CD4-positive, alpha-beta T cell treated with Interleukin-12 subunit alpha and Interleukin-12 subunit beta, for 1 hour (primary cell): ENCODE measurements at regions not wholly inside any gene's neighbourhood (a gene's known extent, or its start where the extent isn't known, plus 50 kb on each side); places are given as distances from the start of the nearest gene placed in this dataset.
"Not testable (repeated sequence)": the region's sequence is repeated elsewhere in the genome, so short reads cannot be mapped to it uniquely, and the experiment has no call there.

ENCODE experiments used
- DNase-seq: peaks from one replicate; pipeline ENCODE4 v3.0.0-alpha.2; 2020

DNA sequence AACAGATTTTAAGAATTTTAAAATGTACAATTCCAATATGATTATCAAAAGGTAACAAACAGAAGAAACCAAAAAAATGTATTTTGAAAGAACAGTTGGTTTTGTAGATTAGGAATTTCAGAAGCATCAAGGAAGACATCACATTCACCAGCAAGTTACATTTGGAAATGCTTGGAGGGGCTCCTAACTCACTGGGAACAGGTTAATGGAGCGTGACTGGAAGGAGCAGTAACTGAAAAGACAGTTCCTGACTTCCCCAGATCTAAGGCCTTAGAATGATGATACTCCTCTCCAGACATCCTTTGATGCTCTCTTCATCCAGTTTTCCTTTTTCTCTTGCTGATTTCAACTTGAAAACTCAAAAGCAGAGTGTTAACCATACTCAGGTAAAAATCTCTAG, 220.0 kb upstream of the EGLN3 start:
- no peak for DNase-seq

DNA sequence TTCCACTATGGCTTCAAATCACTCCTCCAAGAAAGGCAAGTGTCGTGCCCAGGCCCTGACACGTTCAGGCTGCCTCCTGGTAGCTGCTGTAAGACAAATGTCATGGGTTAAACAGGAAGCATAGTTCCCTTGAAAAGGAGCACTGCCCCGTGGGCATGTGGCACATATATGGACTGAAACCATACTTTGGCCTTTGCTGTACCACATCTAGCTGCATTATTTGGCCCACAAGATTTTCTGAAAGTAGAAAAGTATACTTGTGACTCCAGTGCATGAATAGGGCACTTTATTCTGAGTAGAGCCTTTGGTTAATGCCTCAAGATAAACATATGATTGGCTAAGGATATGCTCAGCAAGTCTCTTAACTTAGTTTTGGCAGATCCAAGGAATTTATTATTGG, 218.7 kb upstream of the EGLN3 start:
- no peak for DNase-seq

- DNase-seq, result no peak
Observed at GRCh38 chr14:34168656-34169055, 217.8 kb upstream of the EGLN3 start.

- DNase-seq, result no peak
Observed at GRCh38 chr14:34165847-34166350, 215.0 kb upstream of the EGLN3 start.

DNA sequence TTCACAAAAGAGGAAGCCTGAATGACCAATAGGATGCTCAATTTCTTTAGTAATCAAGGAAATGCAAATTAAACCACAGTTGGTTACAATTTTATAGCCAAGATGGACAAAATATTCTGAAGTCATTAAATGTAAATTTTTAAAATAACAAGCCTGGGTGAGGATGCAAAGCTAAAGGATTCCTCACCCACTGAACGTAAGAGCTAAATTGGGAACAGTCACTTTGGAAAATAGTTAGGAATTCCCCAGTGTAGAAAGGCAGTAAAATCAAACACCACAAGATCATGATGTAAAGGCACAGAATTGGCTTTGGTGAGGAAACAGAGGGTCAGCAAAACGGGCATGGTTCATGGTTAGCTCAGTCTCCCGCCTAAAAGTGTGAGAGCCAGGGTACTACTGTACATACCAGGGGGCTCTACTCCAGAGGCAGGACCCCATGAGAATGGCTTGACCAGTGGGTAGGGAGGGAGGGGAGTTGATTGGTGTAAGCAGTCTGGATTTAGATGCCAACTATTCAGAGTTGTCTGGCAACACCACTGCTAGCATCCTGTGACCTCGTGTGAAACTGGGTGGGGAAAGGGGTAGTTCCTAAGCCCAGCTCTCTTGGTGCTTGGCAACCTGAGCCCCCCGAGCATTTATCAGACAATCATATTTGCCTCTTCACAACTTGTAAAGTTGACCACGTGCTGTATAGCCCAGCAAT, 213.4 kb upstream of the EGLN3 start:
- no peak for DNase-seq

GRCh38 chr14:34161351-34162082, 210.6 kb upstream of the EGLN3 start:
- DNase-seq, result peak; percentile 5

DNA sequence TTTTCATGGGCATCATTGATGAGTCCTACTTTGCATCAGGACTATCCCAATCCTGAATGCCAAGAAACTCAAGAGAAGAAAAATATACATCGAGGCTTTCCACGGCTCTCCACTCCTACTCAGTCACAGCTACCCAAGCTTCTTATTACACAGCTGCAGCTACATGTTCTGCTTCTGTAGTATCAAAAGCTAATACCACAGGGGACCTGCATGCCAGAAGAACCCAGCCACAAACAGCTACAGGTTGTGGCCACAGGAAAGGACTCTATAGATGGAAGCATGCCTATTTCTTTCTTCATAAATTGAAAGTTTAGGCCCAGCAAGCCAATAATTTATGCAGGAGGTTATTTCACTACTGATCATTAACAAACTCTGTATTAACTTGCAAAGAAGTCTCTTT, 209.7 kb upstream of the EGLN3 start:
- no peak for DNase-seq

- DNase-seq, result no peak
Observed at GRCh38 chr14:34157651-34158050, 206.8 kb upstream of the EGLN3 start.

GRCh38 chr14:34147461-34147860, 196.6 kb upstream of the EGLN3 start:
- no peak for DNase-seq

- not testable (repeated sequence) for DNase-seq
Observed at GRCh38 chr14:34140127-34140526, 189.3 kb upstream of the EGLN3 start.

DNA sequence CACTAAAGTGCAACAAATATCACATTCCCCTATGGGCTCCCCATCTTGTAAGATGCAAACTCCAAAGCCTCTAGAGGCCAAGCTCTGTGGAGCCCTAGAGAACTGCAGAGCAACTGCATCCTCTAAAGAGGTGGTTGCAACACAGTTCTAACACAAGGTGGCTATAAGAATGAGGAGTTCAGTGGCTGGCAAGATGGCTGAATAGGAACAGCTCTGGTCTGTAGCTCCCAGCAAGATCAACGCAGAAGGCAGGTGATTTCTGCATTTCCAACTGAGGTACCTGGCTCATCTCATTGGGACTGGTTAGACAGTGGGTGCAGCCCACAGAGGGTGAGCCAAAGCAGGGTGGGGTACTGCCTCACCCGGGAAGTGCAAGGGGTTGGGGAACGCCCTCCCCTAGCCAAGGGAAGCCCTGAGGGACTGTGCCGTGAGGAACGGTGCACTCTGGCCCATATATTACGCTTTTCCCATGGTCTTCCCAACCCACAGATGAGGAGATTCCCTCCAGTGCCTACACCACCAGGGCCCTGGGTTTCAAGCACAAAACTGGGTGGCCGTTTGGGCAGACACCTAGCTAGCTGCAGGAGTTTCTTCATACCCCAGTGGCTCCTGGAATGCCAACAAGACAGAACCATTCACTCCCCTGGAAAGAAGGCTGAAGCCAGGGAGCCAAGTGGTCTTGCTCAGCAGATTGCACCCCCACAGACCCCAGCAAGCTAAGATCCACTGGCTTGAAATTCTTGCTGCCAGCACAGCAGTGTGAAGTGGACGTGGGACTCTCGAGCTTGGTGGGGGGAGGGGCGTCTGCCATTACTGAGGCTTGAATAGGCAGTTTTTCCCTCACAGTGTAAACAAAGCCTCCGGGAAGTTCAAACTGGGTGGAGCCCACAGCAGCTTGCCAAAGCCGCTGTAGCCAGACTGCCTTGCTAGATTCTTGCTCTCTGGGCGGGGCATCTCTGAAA, 188.6 kb upstream of the EGLN3 start:
- DNase-seq, result not testable (repeated sequence)

- DNase-seq, result no peak
Observed at GRCh38 chr14:34138175-34138574, 187.3 kb upstream of the EGLN3 start.

DNA sequence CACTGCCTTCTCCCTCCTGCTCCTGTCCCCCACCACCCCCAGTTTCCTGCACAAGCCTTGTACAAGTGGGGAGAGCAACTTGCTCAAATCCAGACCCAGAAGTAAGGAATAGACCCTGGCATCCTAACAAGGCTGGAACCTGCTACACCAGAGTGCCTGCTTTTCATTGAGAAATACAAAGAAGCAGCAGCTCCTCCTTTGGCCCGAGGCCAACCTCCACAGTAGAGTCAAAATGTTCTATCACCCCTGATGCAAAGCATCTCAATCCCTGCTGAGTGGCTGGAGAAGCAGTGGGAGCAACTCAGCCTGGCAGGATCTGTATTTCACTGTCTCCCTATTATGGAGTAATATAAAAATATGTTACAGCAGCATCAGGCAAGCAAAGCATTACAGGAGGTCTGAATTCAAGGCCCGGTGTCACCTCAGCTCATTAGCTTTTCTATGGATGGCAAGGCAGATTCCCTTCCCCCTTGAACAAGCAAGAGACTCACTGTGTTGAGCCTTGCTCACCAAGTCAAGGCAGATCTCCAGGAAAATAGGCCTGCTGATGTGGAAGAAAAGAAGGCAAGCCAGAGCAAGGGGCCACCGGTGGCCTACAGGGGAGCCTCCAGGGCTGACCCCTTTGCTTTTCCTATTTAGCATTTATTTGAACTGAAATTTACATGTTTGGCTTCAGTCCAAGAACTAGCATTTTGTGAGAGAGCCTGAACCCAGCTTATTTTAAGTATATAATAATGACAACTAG, 186.3 kb upstream of the EGLN3 start:
- no peak for DNase-seq

GRCh38 chr14:34135492-34135891, 184.6 kb upstream of the EGLN3 start:
- DNase-seq, result no peak

GRCh38 chr14:34134484-34134883, 183.6 kb upstream of the EGLN3 start:
- DNase-seq, result no peak

DNA sequence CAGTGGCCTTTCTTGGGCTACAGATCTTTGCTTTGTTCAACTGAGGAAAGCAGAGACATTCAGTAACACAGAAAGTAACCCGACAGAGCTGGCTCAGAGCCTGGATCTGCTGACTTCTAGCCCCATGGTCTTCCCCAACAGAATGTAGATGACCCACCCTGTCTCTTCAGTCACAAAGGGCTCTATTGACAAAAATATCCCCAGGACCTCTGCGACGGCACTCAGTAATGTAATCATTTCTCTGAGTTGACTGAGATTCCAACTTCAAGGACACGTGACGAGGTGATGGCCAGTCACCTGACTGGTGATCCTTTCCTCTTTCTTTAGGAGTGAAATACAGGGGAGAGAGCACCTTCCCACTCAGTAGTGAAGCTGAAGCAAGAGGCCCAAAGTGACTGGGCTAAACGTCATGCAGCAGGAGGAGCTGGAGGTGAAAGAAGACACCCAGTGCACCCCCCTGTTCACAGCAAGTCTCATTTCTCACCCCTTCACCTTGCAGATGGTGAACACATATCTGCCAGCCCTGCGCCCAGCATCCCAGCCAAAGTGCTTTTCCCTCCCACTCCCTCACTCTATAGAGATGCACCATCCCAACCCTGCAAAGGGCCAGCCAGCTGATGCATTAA, 179.2 kb upstream of the EGLN3 start:
- DNase-seq, result no peak

- DNase-seq, result no peak
Observed at GRCh38 chr14:34128665-34129064, 177.8 kb upstream of the EGLN3 start.

GRCh38 chr14:34126586-34126985, 175.7 kb upstream of the EGLN3 start:
- no peak for DNase-seq

- no peak for DNase-seq
Observed at GRCh38 chr14:34124585-34124984, 173.7 kb upstream of the EGLN3 start.

- no peak for DNase-seq
Observed at GRCh38 chr14:34122650-34123049, 171.8 kb upstream of the EGLN3 start.

- no peak for DNase-seq
Observed at GRCh38 chr14:34122081-34122480, 171.2 kb upstream of the EGLN3 start.
